Parathyroid adenoma (tissue), 2 donors: ENCODE measurements at regions not wholly inside any gene's neighbourhood (a gene's known extent, or its start where the extent isn't known, plus 50 kb on each side); places are given as distances from the start of the nearest gene placed in this dataset.

Experiments
- H2AFZ ChIP-seq: fragments of 300-600 bp; sonication (generic); one replicate; pipeline ENCODE4 v1.7.0; 2017; ENCODE audit warnings: antibody characterized with exemption, mild to moderate bottlenecking
- H3K27ac ChIP-seq: fragments of 300-600 bp; sonication (generic); one replicate; pipeline ENCODE4 v1.7.0; 2017
- H3K27me3 ChIP-seq: fragments of 300-600 bp; sonication (generic); one replicate; pipeline ENCODE4 v1.7.0; 2017; ENCODE audit warnings: low read length; ENCODE audit not compliant: control insufficient read depth, insufficient read depth
- H3K36me3 ChIP-seq: fragments of 300-600 bp; sonication (generic); one replicate; pipeline ENCODE4 v1.7.0; 2017; ENCODE audit warnings: low read length; ENCODE audit not compliant: control insufficient read depth, insufficient read depth
- H3K4me1 ChIP-seq: fragments of 300-600 bp; sonication (generic); one replicate; pipeline ENCODE4 v1.7.0; 2017; ENCODE audit warnings: control low read depth
- H3K4me2 ChIP-seq: fragments of 300-600 bp; sonication (generic); one replicate; pipeline ENCODE4 v1.7.0; 2017; ENCODE audit warnings: low read length
- H3K4me3 ChIP-seq: fragments of 300-600 bp; sonication (generic); one replicate; pipeline ENCODE4 v1.7.0; 2017; ENCODE audit warnings: low read depth, low read length
- H3K79me2 ChIP-seq: fragments of 300-600 bp; sonication (generic); one replicate; pipeline ENCODE4 v1.7.0; 2017; ENCODE audit warnings: control low read depth
- H3K9ac ChIP-seq: fragments of 300-600 bp; sonication (generic); one replicate; pipeline ENCODE4 v1.7.0; 2017; ENCODE audit warnings: mild to moderate bottlenecking
- H3K9me3 ChIP-seq: fragments of 300-600 bp; sonication (generic); one replicate; pipeline ENCODE4 v1.7.0; 2017; ENCODE audit warnings: low read length; ENCODE audit not compliant: control insufficient read depth
- CTCF ChIP-seq: fragments of 300-600 bp; sonication (generic); IDR thresholded peaks from one replicate; pipeline ENCODE4 v1.7.0; 2017; ENCODE audit warnings: antibody characterized with exemption, mild to moderate bottlenecking
- donor health status: primary hyperparathyroidism.

GRCh38 chr1:173297798-173298391 lies 90.8 kb upstream of the TNFSF4 start:
- Histone ChIP-seq H3K27me3 (no peaks in the 10 kb centered on the region), H3K4me1 (no peaks in the 10 kb centered on the region), H3K4me2 (no peak overlapping the region), H3K79me2 (no peaks in the 10 kb centered on the region), H3K36me3 (no peaks in the 10 kb centered on the region), H2AFZ (no peak overlapping the region), H3K4me3 (no peak overlapping the region), H3K27ac (no peak overlapping the region), H3K9me3 (no peaks in the 10 kb centered on the region), H3K9ac (no peak overlapping the region)
- TF ChIP-seq CTCF = no peak

GRCh38 chr1:173300061-173301044 lies 93.2 kb upstream of the TNFSF4 start:
- no peak overlapping the region for H3K4me2 ChIP-seq
- H3K9me3 ChIP-seq = no peaks in the 10 kb centered on the region
- H3K9ac ChIP-seq = no peak overlapping the region
- TF ChIP-seq CTCF = no peak
- no peak overlapping the region for H3K27ac ChIP-seq
- H2AFZ ChIP-seq = no peak overlapping the region
- H3K36me3 ChIP-seq = no peaks in the 10 kb centered on the region
- no peaks in the 10 kb centered on the region for H3K79me2 ChIP-seq
- no peak overlapping the region for H3K4me3 ChIP-seq
- H3K4me1 ChIP-seq = no peaks in the 10 kb centered on the region
- H3K27me3 ChIP-seq = no peaks in the 10 kb centered on the region

GRCh38 chr1:173301507-173301906 lies 94.4 kb upstream of the TNFSF4 start:
- Histone ChIP-seq H3K9ac (no peak overlapping the region), H3K27ac (no peak overlapping the region), H3K4me2 (no peak overlapping the region), H3K9me3 (no peaks in the 10 kb centered on the region), H3K4me1 (no peaks in the 10 kb centered on the region), H3K27me3 (no peaks in the 10 kb centered on the region), H2AFZ (no peak overlapping the region), H3K36me3 (no peaks in the 10 kb centered on the region), H3K4me3 (no peak overlapping the region), H3K79me2 (no peaks in the 10 kb centered on the region)
- TF ChIP-seq CTCF = no peak

- H3K4me3 ChIP-seq = no peak overlapping the region
- H3K27ac ChIP-seq = no peak overlapping the region
- no peaks in the 10 kb centered on the region for H3K36me3 ChIP-seq
- TF ChIP-seq CTCF = no peak
- no peaks in the 10 kb centered on the region for H3K4me1 ChIP-seq
- no peak overlapping the region for H3K4me2 ChIP-seq
- no peak overlapping the region for H2AFZ ChIP-seq
- no peak overlapping the region for H3K9ac ChIP-seq
- no peaks in the 10 kb centered on the region for H3K9me3 ChIP-seq
- no peaks in the 10 kb centered on the region for H3K79me2 ChIP-seq
- H3K27me3 ChIP-seq = no peaks in the 10 kb centered on the region
These were observed 95.2 kb upstream of the TNFSF4 start for GRCh38 chr1:173302366-173302765.
